VCaP (cell line): ENCODE measurements at regions not wholly inside any gene's neighbourhood (a gene's known extent, or its start where the extent isn't known, plus 50 kb on each side); places are given as distances from the start of the nearest gene placed in this dataset.
"Not testable (repeated sequence)": the region's sequence is repeated elsewhere in the genome, so short reads cannot be mapped to it uniquely, and the experiment has no call there.

Experiments
- H3K27ac ChIP-seq: fragments of 450-650 bp; 2 replicates; pipeline ENCODE4 v1.5.1; 2017
- TF ChIP-seq, protein P1 (sequence below): fragments of 450-650 bp; conservative IDR thresholded peaks from 2 replicates; pipeline ENCODE4 v1.5.1; 2017; ENCODE audit warnings: mild to moderate bottlenecking, moderate library complexity

DNA sequence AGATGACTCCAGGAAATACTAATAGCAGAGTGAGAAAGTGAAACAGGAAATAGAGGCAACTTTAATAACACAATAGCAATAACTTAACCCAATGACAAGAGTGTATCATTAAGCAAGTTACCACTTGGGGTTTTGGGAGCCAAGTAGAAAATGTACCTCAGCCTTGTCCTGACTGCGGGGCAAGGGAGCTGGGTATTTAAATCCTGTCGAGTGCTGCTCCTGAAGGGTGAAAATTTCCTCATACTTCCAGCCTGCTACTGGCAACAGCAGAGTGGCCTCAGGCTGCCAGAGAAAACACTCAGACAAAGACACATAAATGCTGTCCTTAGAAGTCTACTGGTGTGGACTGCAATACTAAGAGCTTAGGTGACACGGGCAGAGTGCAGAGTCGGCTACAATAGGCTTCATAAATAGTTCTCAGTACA lies 112.5 kb upstream of the EMB start:
- H3K27ac ChIP-seq: no peak overlapping the region
- TF ChIP-seq, protein P1, sequence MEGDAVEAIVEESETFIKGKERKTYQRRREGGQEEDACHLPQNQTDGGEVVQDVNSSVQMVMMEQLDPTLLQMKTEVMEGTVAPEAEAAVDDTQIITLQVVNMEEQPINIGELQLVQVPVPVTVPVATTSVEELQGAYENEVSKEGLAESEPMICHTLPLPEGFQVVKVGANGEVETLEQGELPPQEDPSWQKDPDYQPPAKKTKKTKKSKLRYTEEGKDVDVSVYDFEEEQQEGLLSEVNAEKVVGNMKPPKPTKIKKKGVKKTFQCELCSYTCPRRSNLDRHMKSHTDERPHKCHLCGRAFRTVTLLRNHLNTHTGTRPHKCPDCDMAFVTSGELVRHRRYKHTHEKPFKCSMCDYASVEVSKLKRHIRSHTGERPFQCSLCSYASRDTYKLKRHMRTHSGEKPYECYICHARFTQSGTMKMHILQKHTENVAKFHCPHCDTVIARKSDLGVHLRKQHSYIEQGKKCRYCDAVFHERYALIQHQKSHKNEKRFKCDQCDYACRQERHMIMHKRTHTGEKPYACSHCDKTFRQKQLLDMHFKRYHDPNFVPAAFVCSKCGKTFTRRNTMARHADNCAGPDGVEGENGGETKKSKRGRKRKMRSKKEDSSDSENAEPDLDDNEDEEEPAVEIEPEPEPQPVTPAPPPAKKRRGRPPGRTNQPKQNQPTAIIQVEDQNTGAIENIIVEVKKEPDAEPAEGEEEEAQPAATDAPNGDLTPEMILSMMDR: no peak

DNA sequence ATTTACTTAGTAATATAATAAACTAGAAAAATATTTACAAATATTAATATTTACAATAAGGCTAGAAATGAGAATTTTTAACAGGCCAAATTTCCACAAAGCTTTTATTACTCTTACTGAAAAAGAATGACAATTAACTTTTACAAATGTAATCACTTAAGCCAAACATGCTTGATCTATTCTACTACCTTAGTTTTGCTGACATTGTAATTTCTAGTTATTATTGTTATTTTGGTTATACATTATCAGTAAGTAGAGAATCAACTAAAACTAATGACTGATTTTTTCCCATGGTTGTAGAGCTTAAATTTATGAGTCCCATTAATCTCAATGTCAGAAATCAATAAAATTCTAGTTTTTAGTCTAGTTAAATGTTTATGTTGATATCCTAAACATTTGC lies 107.8 kb upstream of the PARP8 start:
- H3K27ac ChIP-seq: not testable (repeated sequence)

DNA sequence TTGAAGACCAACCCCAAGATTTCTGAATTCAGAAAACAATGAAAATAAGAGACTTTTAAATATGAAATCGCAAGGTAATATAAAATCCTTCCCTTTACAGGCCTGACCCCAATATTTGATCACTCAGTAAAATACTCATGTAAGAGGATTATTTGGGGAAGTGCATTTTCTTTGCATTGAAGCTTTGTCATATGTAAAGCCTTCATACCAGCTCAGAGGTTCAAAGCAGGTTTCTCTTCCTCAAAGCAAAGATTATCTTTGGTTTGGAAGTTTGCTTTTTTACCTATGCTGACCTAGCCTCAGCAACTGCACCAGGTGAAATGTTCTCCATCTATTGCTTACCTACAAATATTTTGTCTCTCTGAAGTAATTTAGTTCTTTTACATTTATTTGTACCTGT lies 106.5 kb upstream of the PARP8 start:
- TF ChIP-seq, protein P1: no peak
- no peak overlapping the region for H3K27ac ChIP-seq

DNA sequence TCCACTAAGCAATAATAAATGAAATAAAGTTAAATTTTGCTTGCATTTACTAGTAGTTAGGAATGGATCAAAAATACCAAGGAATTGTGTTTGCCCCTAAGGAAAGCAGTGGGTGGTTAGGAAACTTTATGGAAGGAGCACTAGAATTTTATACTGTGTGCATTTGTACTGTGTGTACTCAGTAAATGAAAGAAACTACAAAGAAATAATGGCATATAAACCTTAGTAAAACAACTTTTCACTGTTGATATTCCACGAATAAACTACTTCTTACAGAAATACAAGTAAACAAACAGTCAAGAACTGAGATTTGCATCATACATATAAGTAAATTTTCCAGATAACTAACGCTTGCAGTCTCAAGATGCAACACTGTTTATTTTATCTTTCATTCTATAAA lies 103.7 kb upstream of the PARP8 start:
- TF ChIP-seq, protein P1: no peak
- H3K27ac ChIP-seq: peak overlapping the region; percentile 88

DNA sequence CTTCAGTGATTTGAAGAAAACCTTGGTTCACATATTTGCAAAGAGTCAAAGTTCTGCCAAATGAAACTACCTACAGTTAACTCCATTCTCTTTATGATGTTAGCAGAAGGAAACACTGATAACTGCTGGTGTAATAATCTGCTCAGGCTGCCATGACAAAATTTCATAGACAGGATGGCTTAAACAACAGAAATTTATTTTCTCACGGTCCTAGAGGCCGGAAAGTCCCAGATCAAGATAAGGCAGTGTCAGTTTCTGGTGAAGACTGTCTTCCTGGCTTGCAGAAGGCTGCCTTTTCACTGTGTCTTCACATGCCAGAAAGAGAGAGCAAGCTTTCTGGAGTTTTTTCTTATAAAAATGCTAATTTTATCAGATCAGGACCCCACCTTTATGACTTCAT lies 102.4 kb upstream of the PARP8 start:
- H3K27ac ChIP-seq: peak overlapping the region; percentile 88
- TF ChIP-seq, protein P1: no peak

DNA sequence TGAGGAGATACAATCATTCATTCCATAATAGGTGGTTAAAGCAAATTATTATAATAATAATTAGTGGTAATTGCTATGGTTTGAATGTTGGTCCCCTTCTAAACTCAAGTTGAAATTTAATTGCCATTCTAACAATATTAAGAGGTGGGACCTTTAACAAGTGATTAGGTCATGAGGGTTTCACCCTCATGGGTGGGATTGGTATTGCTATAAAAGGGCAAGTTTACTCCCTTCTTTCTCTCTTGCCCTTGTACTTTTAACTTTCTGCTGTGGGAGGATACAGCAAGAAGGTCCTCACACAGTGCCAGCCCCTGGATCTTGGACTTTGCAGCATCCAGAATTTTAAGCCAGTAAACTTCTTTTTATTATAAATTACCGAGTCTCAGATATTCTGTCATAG lies 101.9 kb upstream of the PARP8 start:
- H3K27ac ChIP-seq: peak overlapping the region; percentile 88
- TF ChIP-seq, protein P1: no peak

DNA sequence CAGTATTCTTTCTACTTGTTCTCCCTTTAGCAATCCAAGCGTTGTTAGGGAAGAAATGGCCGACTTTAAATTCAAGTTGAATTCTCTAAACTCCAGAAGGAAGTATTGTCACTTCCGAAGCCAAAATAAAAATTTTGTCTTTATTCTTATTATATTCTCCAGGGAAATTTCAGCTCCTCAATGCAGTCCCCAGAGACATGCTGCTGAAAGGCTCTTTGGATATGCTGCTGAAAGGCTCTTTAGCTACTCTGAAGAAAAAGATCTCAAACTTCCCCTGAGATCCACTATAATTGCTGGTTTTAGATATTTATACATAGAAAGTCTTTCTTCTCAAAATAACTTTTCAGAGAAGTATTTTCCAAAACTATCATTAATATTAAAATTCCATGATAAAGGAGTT lies 92.3 kb upstream of the PARP8 start:
- H3K27ac ChIP-seq: peak overlapping the region; percentile 70
- TF ChIP-seq, protein P1: no peak

DNA sequence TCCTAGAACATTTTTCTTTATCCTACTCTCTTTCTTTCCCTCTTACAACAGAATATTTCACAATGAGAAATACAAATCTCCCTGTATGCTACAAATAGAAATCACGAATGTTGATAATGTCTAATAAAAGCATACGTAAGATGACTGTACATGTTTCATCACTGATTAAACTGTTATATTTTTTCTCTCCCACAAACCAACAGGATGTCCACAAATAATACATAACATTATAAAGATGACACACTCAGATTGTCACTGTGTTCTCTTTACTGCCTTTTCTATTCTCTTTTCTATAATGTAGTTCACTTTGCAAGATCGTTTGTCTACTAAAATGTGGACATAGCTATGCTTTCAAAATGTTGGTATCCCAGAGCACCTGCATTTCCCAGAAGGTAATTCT lies 90.7 kb upstream of the PARP8 start:
- peak overlapping the region; percentile 70 for H3K27ac ChIP-seq
- TF ChIP-seq, protein P1: no peak
